GM19395 (cell line): ENCODE measurements at regions not wholly inside any gene's neighbourhood (a gene's known extent, or its start where the extent isn't known, plus 50 kb on each side); places are given as distances from the start of the nearest gene placed in this dataset.

Experiments
- ATAC-seq: cut with Tn5 transposase; IDR thresholded peaks from one replicate; pipeline ENCODE4 v1.9.1; 2021; ENCODE audit warnings: mild to moderate bottlenecking, moderate library complexity; ENCODE audit not compliant: unreplicated experiment

GRCh38 chr5:117463881-117464570 is 889.4 kb upstream of the SEMA6A start:
- no peak for ATAC-seq

- ATAC-seq = no peak
Observed at GRCh38 chr5:117461966-117462365, 887.3 kb upstream of the SEMA6A start.

GRCh38 chr5:117461403-117461802 is 886.8 kb upstream of the SEMA6A start:
- no peak for ATAC-seq

GRCh38 chr5:117457656-117458055 is 883.0 kb upstream of the SEMA6A start:
- ATAC-seq = no peak

- no peak for ATAC-seq
Observed at GRCh38 chr5:117456866-117457470, 882.3 kb upstream of the SEMA6A start.

- peak; percentile 39 for ATAC-seq
Observed at GRCh38 chr5:117455236-117456233, 880.9 kb upstream of the SEMA6A start.

GRCh38 chr5:117454716-117455212 is 880.1 kb upstream of the SEMA6A start:
- ATAC-seq = peak; percentile 93

GRCh38 chr5:117436846-117437245 is 862.2 kb upstream of the SEMA6A start:
- no peak for ATAC-seq

GRCh38 chr5:117435203-117435602 is 860.6 kb upstream of the SEMA6A start:
- ATAC-seq = no peak

- no peak for ATAC-seq
Observed at GRCh38 chr5:117434254-117434653, 859.6 kb upstream of the SEMA6A start.

- no peak for ATAC-seq
Observed at GRCh38 chr5:117433818-117434217, 859.2 kb upstream of the SEMA6A start.

- ATAC-seq = no peak
Observed at GRCh38 chr5:117431091-117431490, 856.5 kb upstream of the SEMA6A start.

- ATAC-seq = no peak
Observed at GRCh38 chr5:117425163-117425562, 850.5 kb upstream of the SEMA6A start.

- ATAC-seq = no peak
Observed at GRCh38 chr5:117424559-117424958, 849.9 kb upstream of the SEMA6A start.

GRCh38 chr5:117417501-117417900 is 842.9 kb upstream of the SEMA6A start:
- ATAC-seq = no peak

GRCh38 chr5:117414926-117415325 is 840.3 kb upstream of the SEMA6A start:
- no peak for ATAC-seq

- no peak for ATAC-seq
Observed at GRCh38 chr5:117411701-117412100, 837.1 kb upstream of the SEMA6A start.

GRCh38 chr5:117405197-117405596 is 830.6 kb upstream of the SEMA6A start:
- no peak for ATAC-seq

- no peak for ATAC-seq
Observed at GRCh38 chr5:117394506-117395157, 820.0 kb upstream of the SEMA6A start.

- no peak for ATAC-seq
Observed at GRCh38 chr5:117393125-117393524, 818.5 kb upstream of the SEMA6A start.

GRCh38 chr5:117380316-117380715 is 805.7 kb upstream of the SEMA6A start:
- no peak for ATAC-seq
